ENCODE measurements at regions not wholly inside any gene's neighbourhood (a gene's known extent, or its start where the extent isn't known, plus 50 kb on each side); places are given as distances from the start of the nearest gene placed in this dataset.
"Not testable (repeated sequence)": the region's sequence is repeated elsewhere in the genome, so short reads cannot be mapped to it uniquely, and the experiment has no call there.

- TF ChIP-seq CTCF, POLR2A (IDR thresholded peaks at IDR 0.05): not testable (repeated sequence)
These were observed 79.6 kb upstream of the HES1 start for GRCh38 chr3:194056323-194056722.
